B cell (primary cell): ENCODE measurements at regions not wholly inside any gene's neighbourhood (a gene's known extent, or its start where the extent isn't known, plus 50 kb on each side); places are given as distances from the start of the nearest gene placed in this dataset.

Experiments used
- ATAC-seq: fragments of 200-7000 bp; cut with Tn5 transposase; one replicate; pipeline ENCODE4 v1.10.0; 2021; ENCODE audit warnings: low read depth, mild to moderate bottlenecking, moderate number of reproducible peaks, moderate library complexity
- CTCF ChIA-PET: fragments of 350-600 bp; sonication (Branson Sonifier 250); formaldehyde crosslinking; loops from one replicate; lab custom pipeline; 2021; ENCODE audit warnings: antibody characterized with exemption, inconsistent platforms; lab: Charles Lee
- POLR2A ChIA-PET: fragments of 350-600 bp; sonication (Branson Sonifier 250); formaldehyde crosslinking; loops from one replicate; lab custom pipeline; 2021; ENCODE audit warnings: antibody characterized with exemption; lab: Charles Lee
- DNase-seq: peaks from one replicate; pipeline ENCODE4 v3.0.0; 2013
- H2AFZ ChIP-seq: 2 replicates; pipeline ENCODE4 v1.6.1; 2012; ENCODE audit warnings: mild to moderate bottlenecking, low read depth, low read length; ENCODE audit not compliant: insufficient read depth, poor library complexity, severe bottlenecking
- H3K27ac ChIP-seq, 2 donors: 1 replicate in 1 of 2; 2 replicates in 1 of 2; pipeline ENCODE4 v1.5.1; 2012 to 2013; ENCODE audit warnings: low read length in 2 of 2, mild to moderate bottlenecking in 2 of 2, moderate library complexity in 1 of 2
- H3K27me3 ChIP-seq, 4 experiments: fragments of 200-600 bp in 1 of 4; sonication (generic) in 1 of 4; replicated peaks in 1 of 4; 1 replicate in 2 of 4; 2 replicates in 2 of 4; pipeline versions ENCODE4 v1.6.1 to v1.7.0; 2013 to 2016; ENCODE audit warnings: low read length in 3 of 4, mild to moderate bottlenecking in 2 of 4, mixed read lengths in 1 of 4, moderate library complexity in 1 of 4; ENCODE audit not compliant: insufficient read depth in 4 of 4, control insufficient read depth in 3 of 4; ENCODE audit errors: control extremely low read depth in 1 of 4
- H3K36me3 ChIP-seq, 2 experiments: replicated peaks in 1 of 2; 1 replicate in 1 of 2; 2 replicates in 1 of 2; pipeline versions ENCODE4 v1.6.1 to v1.7.1; 2013; ENCODE audit warnings: low read length in 1 of 2; ENCODE audit not compliant: insufficient read depth in 2 of 2, control insufficient read depth in 1 of 2; ENCODE audit errors: control extremely low read depth in 1 of 2, extremely low read depth in 1 of 2
- H3K4me1 ChIP-seq, 2 donors: fragments of 200-600 bp in 1 of 2; sonication (generic) in 1 of 2; 1 replicate in 1 of 2; 2 replicates in 1 of 2; pipeline versions ENCODE4 v1.5.1 to v1.6.1; 2013 to 2017; ENCODE audit warnings: low read length in 2 of 2; ENCODE audit not compliant: control insufficient read depth in 2 of 2, insufficient read depth in 2 of 2
- H3K4me2 ChIP-seq: replicated peaks from 2 replicates; pipeline ENCODE3; 2012; ENCODE audit warnings: mild to moderate bottlenecking, low read depth, low read length; ENCODE audit not compliant: poor library complexity, severe bottlenecking
- H3K4me3 ChIP-seq, 5 experiments: fragments of 200-600 bp in 1 of 5; sonication (generic) in 1 of 5; 1 replicate in 3 of 5; 2 replicates in 2 of 5; pipeline versions ENCODE4 v1.5.1 to v1.7.0; 2011 to 2016; ENCODE audit warnings: low read length in 4 of 5, mild to moderate bottlenecking in 4 of 5, low read depth in 2 of 5, control low read depth in 1 of 5, moderate library complexity in 1 of 5; ENCODE audit not compliant: insufficient read depth in 1 of 5; ENCODE audit errors: control extremely low read depth in 1 of 5, extremely low read depth in 1 of 5
- H3K79me2 ChIP-seq: fragments of 200-600 bp; sonication (generic); one replicate; pipeline ENCODE4 v1.6.0; 2016; ENCODE audit warnings: low read length; ENCODE audit not compliant: control insufficient read depth, insufficient read depth
- H3K9ac ChIP-seq: fragments of 200-600 bp; sonication (generic); 2 replicates; pipeline ENCODE4 v1.6.1; 2017; ENCODE audit warnings: mild to moderate bottlenecking, low read length, moderate library complexity
- H3K9me3 ChIP-seq, 3 donors: one replicate each; pipeline versions ENCODE4 v1.6.1 to v1.7.1; 2013; ENCODE audit warnings: low read length in 2 of 3; ENCODE audit not compliant: control insufficient read depth in 2 of 3, insufficient read depth in 1 of 3; ENCODE audit errors: control extremely low read depth in 1 of 3
- H4K20me1 ChIP-seq: 2 replicates; pipeline ENCODE4 v1.6.0; 2012; ENCODE audit warnings: mild to moderate bottlenecking, low read length; ENCODE audit not compliant: insufficient read depth, control insufficient read depth, poor library complexity, severe bottlenecking
- H3K27ac Mint-ChIP-seq: one replicate; pipeline ENCODE4 v1.8.0; 2021; ENCODE audit warnings: mixed read lengths
- H3K27me3 Mint-ChIP-seq: one replicate; pipeline ENCODE4 v1.8.0; 2021; ENCODE audit warnings: mixed read lengths
- H3K4me1 Mint-ChIP-seq: one replicate; pipeline ENCODE4 v1.8.0; 2021; ENCODE audit warnings: mixed read lengths
- H3K4me3 Mint-ChIP-seq: one replicate; pipeline ENCODE4 v1.8.0; 2021; ENCODE audit warnings: mixed read lengths
- H3K9me3 Mint-ChIP-seq: one replicate; pipeline ENCODE4 v1.8.0; 2022; ENCODE audit warnings: mixed read lengths; ENCODE audit not compliant: insufficient read depth
- CTCF ChIP-seq: fragments of 200-600 bp; IDR thresholded peaks from one replicate; pipeline ENCODE4 v1.8.0; 2022; ENCODE audit warnings: antibody characterized with exemption, mild to moderate bottlenecking
- EZH2 ChIP-seq: IDR thresholded peaks from 2 replicates; pipeline ENCODE4 v1.6.1; 2012; ENCODE audit warnings: borderline replicate concordance, low read depth, mild to moderate bottlenecking, moderate library complexity, low read length; ENCODE audit not compliant: insufficient read depth, poor library complexity, severe bottlenecking
- WGBS: methylation state at CpG from one replicate; pipeline ENCODE4 v1.1.5; 2013; ENCODE audit warnings: missing lambda C conversion rate; ENCODE audit not compliant: insufficient coverage; 5-methylcytosine and 5-hydroxymethylcytosine counted together
- intact Hi-C: fragments of 100-400 bp; cut with micrococcal nuclease; formaldehyde crosslinking; loops from one replicate; pipeline ENCODE4 v1.10.0; 2022

- H3K27me3 Mint-ChIP-seq, result peaks cover 11% of the 10 kb centered on the region
- Histone ChIP-seq H3K4me1 (no peaks in the 10 kb centered on the region), H3K4me2 (no peak overlapping the region), H3K9me3 (no peaks in the 10 kb centered on the region), H3K27ac (no peak overlapping the region), H3K79me2 (no peaks in the 10 kb centered on the region), H3K36me3 (peaks cover 0 to 14% of the 10 kb centered on the region in 2 experiments), H2AFZ (no peak overlapping the region), H4K20me1 (no peaks in the 10 kb centered on the region), H3K4me3 (no peak overlapping the region), H3K9ac (no peak overlapping the region), H3K27me3 (no peaks in the 10 kb centered on the region)
- intact Hi-C loops, result no loop called here
- H3K9me3 Mint-ChIP-seq, result no peaks in the 10 kb centered on the region
- TF ChIP-seq EZH2 (no peak), CTCF (no peak)
- CTCF ChIA-PET, result no interaction called here
- no peak overlapping the region for H3K4me3 Mint-ChIP-seq
- no peak overlapping the region for H3K27ac Mint-ChIP-seq
- no peak for DNase-seq
- no peaks in the 10 kb centered on the region for H3K4me1 Mint-ChIP-seq
- ATAC-seq, result no peak
- WGBS, result no CpG with 5 or more reads among the region's 7 CpGs
- POLR2A ChIA-PET, result no interaction called here
These were observed 135.1 kb downstream of the TLR5 start for GRCh38 chr1:223007935-223008334.

GRCh38 chr1:223008808-223009207 is 134.2 kb downstream of the TLR5 start:
- no peak overlapping the region for H3K27ac Mint-ChIP-seq
- H3K36me3 ChIP-seq, result peaks cover 0 to 5% of the 10 kb centered on the region in 2 experiments
- no peaks in the 10 kb centered on the region for H4K20me1 ChIP-seq
- no peaks in the 10 kb centered on the region for H3K4me1 ChIP-seq
- no CpG with 5 or more reads among the region's 2 CpGs for WGBS
- peaks cover 11% of the 10 kb centered on the region for H3K27me3 Mint-ChIP-seq
- ChIA-PET POLR2A (no interaction called here), CTCF (no interaction called here)
- no peak overlapping the region for H3K9ac ChIP-seq
- DNase-seq (no peak), ATAC-seq (no peak)
- H3K79me2 ChIP-seq, result no peaks in the 10 kb centered on the region
- TF ChIP-seq EZH2, result no peak
- TF ChIP-seq CTCF, result no peak
- H3K4me3 Mint-ChIP-seq, result no peak overlapping the region
- H3K27me3 ChIP-seq, result no peaks in the 10 kb centered on the region
- H3K4me2 ChIP-seq, result no peak overlapping the region
- H3K4me3 ChIP-seq, result no peak overlapping the region
- intact Hi-C loops, result no loop called here
- H3K4me1 Mint-ChIP-seq, result no peaks in the 10 kb centered on the region
- H2AFZ ChIP-seq, result no peak overlapping the region
- H3K27ac ChIP-seq, result no peak overlapping the region
- H3K9me3 Mint-ChIP-seq, result no peaks in the 10 kb centered on the region
- H3K9me3 ChIP-seq, result no peaks in the 10 kb centered on the region
